ENCODE measurements at regions not wholly inside any gene's neighbourhood (a gene's known extent, or its start where the extent isn't known, plus 50 kb on each side); places are given as distances from the start of the nearest gene placed in this dataset.

DNA sequence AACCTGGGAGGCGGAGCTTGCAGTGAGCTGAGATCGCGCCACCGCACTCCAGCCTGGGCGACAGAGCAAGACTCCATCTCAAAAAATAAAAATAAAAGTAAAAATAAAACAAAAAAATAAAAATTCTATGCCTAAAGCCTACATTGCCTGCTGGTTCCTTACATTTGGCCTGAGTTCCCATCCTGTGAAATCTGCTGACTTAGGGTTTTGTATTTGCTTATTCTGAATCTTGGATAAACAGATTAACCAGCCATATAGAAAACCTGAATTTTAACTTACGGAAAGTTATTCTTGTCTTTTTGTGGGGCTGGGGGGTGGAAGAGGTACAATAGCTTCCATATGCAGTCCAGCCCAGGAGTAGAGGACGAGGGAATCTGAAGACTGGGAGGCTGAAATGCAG lies 73.7 kb upstream of the UMPS start:
- Histone ChIP-seq H3K27ac (ENCODE audit: low read length) (no peak overlapping the region), H3K36me3 (ENCODE audit: control insufficient read depth, insufficient read depth, low read length) (no peaks in the 10 kb centered on the region), H3K4me1 (ENCODE audit: control insufficient read depth, insufficient read depth, low read length) (peaks cover 27% of the 10 kb centered on the region), H3K27me3 (ENCODE audit: control insufficient read depth, insufficient read depth, low read length) (no peaks in the 10 kb centered on the region), H3K4me3 (ENCODE audit: low read length) (no peak overlapping the region), H3K9me3 (ENCODE audit: control insufficient read depth, insufficient read depth, low read length) (no peaks in the 10 kb centered on the region)
- no peaks in the 10 kb centered on the region for H3K36me3 Mint-ChIP-seq
- DNase-seq (no peak), ATAC-seq (no peak)
- H3K4me3 Mint-ChIP-seq = peak overlapping the region; percentile 25
- H3K27ac Mint-ChIP-seq = no peak overlapping the region
- no peaks in the 10 kb centered on the region for H3K9me3 Mint-ChIP-seq
- intact Hi-C loops (cut with micrococcal nuclease) = no loop called here
- peaks cover 49 to 53% of the 10 kb centered on the region in 2 donors for H3K4me1 Mint-ChIP-seq
- 77% methylated on average over 2 of the region's 7 CpGs for WGBS (ENCODE audit: insufficient coverage)
- TF ChIP-seq, protein P1, sequence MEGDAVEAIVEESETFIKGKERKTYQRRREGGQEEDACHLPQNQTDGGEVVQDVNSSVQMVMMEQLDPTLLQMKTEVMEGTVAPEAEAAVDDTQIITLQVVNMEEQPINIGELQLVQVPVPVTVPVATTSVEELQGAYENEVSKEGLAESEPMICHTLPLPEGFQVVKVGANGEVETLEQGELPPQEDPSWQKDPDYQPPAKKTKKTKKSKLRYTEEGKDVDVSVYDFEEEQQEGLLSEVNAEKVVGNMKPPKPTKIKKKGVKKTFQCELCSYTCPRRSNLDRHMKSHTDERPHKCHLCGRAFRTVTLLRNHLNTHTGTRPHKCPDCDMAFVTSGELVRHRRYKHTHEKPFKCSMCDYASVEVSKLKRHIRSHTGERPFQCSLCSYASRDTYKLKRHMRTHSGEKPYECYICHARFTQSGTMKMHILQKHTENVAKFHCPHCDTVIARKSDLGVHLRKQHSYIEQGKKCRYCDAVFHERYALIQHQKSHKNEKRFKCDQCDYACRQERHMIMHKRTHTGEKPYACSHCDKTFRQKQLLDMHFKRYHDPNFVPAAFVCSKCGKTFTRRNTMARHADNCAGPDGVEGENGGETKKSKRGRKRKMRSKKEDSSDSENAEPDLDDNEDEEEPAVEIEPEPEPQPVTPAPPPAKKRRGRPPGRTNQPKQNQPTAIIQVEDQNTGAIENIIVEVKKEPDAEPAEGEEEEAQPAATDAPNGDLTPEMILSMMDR (IDR thresholded peaks at IDR 0.05) = no peak
- peaks cover 4 to 8% of the 10 kb centered on the region in 2 donors for H3K27me3 Mint-ChIP-seq (ENCODE audit: low read depth in 2 of 2)

DNA sequence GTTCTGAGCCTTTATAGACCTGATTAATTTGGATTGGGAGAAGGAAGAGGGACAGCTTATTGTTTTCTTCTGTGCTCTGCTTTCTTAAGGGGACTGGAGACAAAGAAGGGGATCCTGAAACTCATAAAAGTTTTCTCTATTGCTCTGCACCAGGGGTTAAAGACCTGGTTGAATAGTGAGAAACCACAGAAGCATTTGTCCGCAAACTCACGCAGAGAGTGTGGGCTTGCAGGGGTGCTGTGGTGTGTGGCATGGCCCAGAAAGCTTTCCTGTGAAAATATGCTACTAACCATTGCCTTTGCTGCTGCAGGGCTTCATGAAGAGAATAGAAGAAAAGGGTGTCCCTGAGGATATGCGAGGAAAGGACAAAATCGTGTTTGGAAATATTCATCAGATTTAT lies 73.1 kb upstream of the UMPS start:
- Mint-ChIP-seq H3K4me3 (peak overlapping the region; percentile 18), H3K9me3 (no peaks in the 10 kb centered on the region), H3K27ac (peak overlapping the region in 1 of 2 donors; percentile 84), H3K36me3 (no peaks in the 10 kb centered on the region), H3K27me3 (ENCODE audit: low read depth in 2 of 2) (peaks cover 4 to 8% of the 10 kb centered on the region in 2 donors), H3K4me1 (peaks cover 43 to 47% of the 10 kb centered on the region in 2 donors)
- Histone ChIP-seq H3K36me3 (ENCODE audit: control insufficient read depth, insufficient read depth, low read length) (no peaks in the 10 kb centered on the region), H3K4me3 (ENCODE audit: low read length) (no peak overlapping the region), H3K27me3 (ENCODE audit: control insufficient read depth, insufficient read depth, low read length) (no peaks in the 10 kb centered on the region), H3K9me3 (ENCODE audit: control insufficient read depth, insufficient read depth, low read length) (no peaks in the 10 kb centered on the region), H3K4me1 (ENCODE audit: control insufficient read depth, insufficient read depth, low read length) (peaks cover 24% of the 10 kb centered on the region), H3K27ac (ENCODE audit: low read length) (no peak overlapping the region)
- TF ChIP-seq, protein P1 (IDR thresholded peaks at IDR 0.05) = no peak
- DNase-seq (no peak), ATAC-seq (peak in 2 of 3 donors; percentile 46 to 75)
- intact Hi-C loops (cut with micrococcal nuclease) = no loop called here
- WGBS (ENCODE audit: insufficient coverage) = 22% methylated on average over 4 of the region's 4 CpGs

DNA sequence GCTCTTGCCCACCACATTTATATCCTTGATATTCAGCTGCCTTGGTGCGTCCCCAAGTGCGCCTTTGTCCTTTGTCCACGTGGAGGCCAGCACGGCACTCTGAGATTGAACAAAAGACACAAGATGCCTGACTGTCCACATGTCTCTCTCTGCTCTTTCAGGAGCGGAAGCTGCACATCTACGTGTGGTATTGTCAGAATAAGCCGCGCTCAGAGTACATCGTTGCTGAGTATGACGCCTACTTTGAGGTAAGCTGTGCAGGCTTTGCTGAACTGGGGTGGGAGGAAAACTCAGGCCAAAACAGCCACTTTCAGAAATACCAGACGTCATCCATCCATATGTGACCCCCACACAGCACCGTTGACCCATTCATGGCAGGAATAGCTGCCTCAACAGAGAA lies 72.0 kb upstream of the UMPS start:
- Histone ChIP-seq H3K36me3 (ENCODE audit: control insufficient read depth, insufficient read depth, low read length) (no peaks in the 10 kb centered on the region), H3K9me3 (ENCODE audit: control insufficient read depth, insufficient read depth, low read length) (no peaks in the 10 kb centered on the region), H3K27me3 (ENCODE audit: control insufficient read depth, insufficient read depth, low read length) (no peaks in the 10 kb centered on the region), H3K4me3 (ENCODE audit: low read length) (no peak overlapping the region), H3K27ac (ENCODE audit: low read length) (peak overlapping the region; percentile 1), H3K4me1 (ENCODE audit: control insufficient read depth, insufficient read depth, low read length) (peaks cover 18% of the 10 kb centered on the region)
- no peaks in the 10 kb centered on the region for H3K9me3 Mint-ChIP-seq
- 83% methylated on average over 12 of the region's 12 CpGs for WGBS (ENCODE audit: insufficient coverage)
- H3K27ac Mint-ChIP-seq = peak overlapping the region; percentile 78 to 84
- H3K4me3 Mint-ChIP-seq = peak overlapping the region; percentile 83
- H3K27me3 Mint-ChIP-seq (ENCODE audit: low read depth in 2 of 2) = peaks cover 4 to 8% of the 10 kb centered on the region in 2 donors
- ATAC-seq (peak in 2 of 3 donors; percentile 70 to 75), DNase-seq (no peak)
- H3K4me1 Mint-ChIP-seq = peaks cover 34 to 38% of the 10 kb centered on the region in 2 donors
- H3K36me3 Mint-ChIP-seq = no peaks in the 10 kb centered on the region
- TF ChIP-seq, protein P1 (IDR thresholded peaks at IDR 0.05) = no peak
- intact Hi-C loops (cut with micrococcal nuclease) = no loop called here

DNA sequence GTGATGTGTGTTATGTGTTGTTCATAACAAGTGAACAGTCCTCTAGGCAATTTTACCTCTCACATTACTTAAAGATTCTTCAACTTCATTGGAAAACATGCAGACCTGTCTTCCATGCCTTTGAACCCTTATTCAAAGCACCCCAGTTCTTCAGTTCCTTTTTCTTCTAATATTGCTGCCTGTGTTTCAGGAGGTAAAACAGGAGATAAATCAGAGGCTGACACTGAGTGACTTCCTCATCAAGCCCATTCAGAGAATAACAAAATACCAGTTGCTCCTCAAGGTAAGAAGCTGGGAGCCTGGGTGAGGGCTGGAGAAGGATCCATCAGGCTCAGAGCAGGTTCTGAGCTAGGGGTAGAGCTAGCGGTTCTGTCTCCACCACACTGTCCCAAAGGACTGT lies 71.1 kb upstream of the UMPS start:
- Mint-ChIP-seq H3K27ac (no peak overlapping the region), H3K27me3 (ENCODE audit: low read depth in 2 of 2) (peaks cover 9 to 14% of the 10 kb centered on the region in 2 donors), H3K4me3 (no peak overlapping the region), H3K4me1 (peaks cover 34 to 38% of the 10 kb centered on the region in 2 donors), H3K9me3 (no peaks in the 10 kb centered on the region), H3K36me3 (no peaks in the 10 kb centered on the region)
- H3K4me1 ChIP-seq (ENCODE audit: control insufficient read depth, insufficient read depth, low read length) = peaks cover 18% of the 10 kb centered on the region
- intact Hi-C loops (cut with micrococcal nuclease) = no loop called here
- DNase-seq = no peak
- no peaks in the 10 kb centered on the region for H3K9me3 ChIP-seq (ENCODE audit: control insufficient read depth, insufficient read depth, low read length)
- no peak for ATAC-seq
- no peak overlapping the region for H3K4me3 ChIP-seq (ENCODE audit: low read length)
- no CpG with 5 or more reads among the region's 1 CpG for WGBS (ENCODE audit: insufficient coverage)
- H3K36me3 ChIP-seq (ENCODE audit: control insufficient read depth, insufficient read depth, low read length) = no peaks in the 10 kb centered on the region
- H3K27me3 ChIP-seq (ENCODE audit: control insufficient read depth, insufficient read depth, low read length) = no peaks in the 10 kb centered on the region
- TF ChIP-seq, protein P1 (IDR thresholded peaks at IDR 0.05) = no peak
- no peak overlapping the region for H3K27ac ChIP-seq (ENCODE audit: low read length)

All from natural killer cell (primary cell).